K562 (cell line): ENCODE measurements at regions not wholly inside any gene's neighbourhood (a gene's known extent, or its start where the extent isn't known, plus 50 kb on each side); places are given as distances from the start of the nearest gene placed in this dataset.
A peak's percentile ranks its signal among the peaks of the same experiment; 100 is the strongest.

Experiments used
- ATAC-seq: fragments of 200-7000 bp; cut with Tn5 transposase; 3 replicates; pipeline ENCODE4 v1.9.1; 2020; ENCODE audit warnings: moderate library complexity
- BruUV-seq: library from RNA; stranded (reverse); fragments of 400-500 nt; replicated peaks from 2 replicates; lab custom pipeline; 2021; lab: Mats Ljungman, UMichigan
- CTCF ChIA-PET: fragments of 300-600 bp; formaldehyde crosslinking; extraction: SDS; loops from one replicate; lab custom pipeline; 2021; ENCODE audit warnings: low intra/inter-chr PET ratio; lab: Yijun Ruan, JAX
- POLR2A ChIA-PET: fragments of 300-600, 350-650 bp; sonication (Branson Sonifier 250); formaldehyde crosslinking; extraction: SDS; loops from one replicate; lab custom pipeline; 2021; ENCODE audit warnings: antibody characterized with exemption, inconsistent platforms; lab: Yijun Ruan, JAX
- DNase-seq, 4 experiments: peaks; one replicate each; pipeline versions ENCODE4 v3.0.0 to v3.0.0-alpha.2; 2011 to 2018; ENCODE audit warnings: low spot score in 3 of 4, mixed read lengths in 3 of 4; ENCODE audit errors: extremely low read depth in 1 of 4
- FAIRE-seq: peaks from 2 replicates; lab custom pipeline; 2011; peaks lifted over from hg19 to GRCh38; lab: Jason Lieb, UNC
- H2AFZ ChIP-seq: 2 replicates; pipeline ENCODE4 v1.6.0; 2011; ENCODE audit warnings: low read depth, low read length, control low read depth, inconsistent platforms
- H3K27ac ChIP-seq: fragments of 200-600 bp; 3 replicates; pipeline ENCODE4 v1.8.0; 2011; ENCODE audit warnings: low read depth, mild to moderate bottlenecking, control low read depth, inconsistent platforms, low read length, moderate library complexity, mixed read lengths; ENCODE audit errors: extremely low read depth
- H3K27me3 ChIP-seq, 2 experiments: fragments of 300-600 bp in 1 of 2; 2 replicates in 1 of 2; 3 replicates in 1 of 2; pipeline versions ENCODE4 v1.6.0 to v1.8.0; 2011; ENCODE audit warnings: inconsistent platforms in 2 of 2, low read length in 2 of 2, mild to moderate bottlenecking in 1 of 2, mixed read lengths in 1 of 2, moderate library complexity in 1 of 2; ENCODE audit not compliant: control insufficient read depth in 2 of 2, insufficient read depth in 2 of 2
- H3K36me3 ChIP-seq: fragments of 300-600 bp; 3 replicates; pipeline ENCODE4 v1.8.0; 2011; ENCODE audit warnings: mild to moderate bottlenecking, low read length, inconsistent platforms; ENCODE audit not compliant: control insufficient read depth, insufficient read depth
- H3K4me1 ChIP-seq, 2 experiments: fragments of 200-600 bp in 1 of 2; replicated peaks in 1 of 2; 2 replicates in 1 of 2; 3 replicates in 1 of 2; pipeline versions ENCODE4 v1.5.1 to v1.8.0; 2011; ENCODE audit warnings: inconsistent platforms in 2 of 2, low read length in 2 of 2, mild to moderate bottlenecking in 1 of 2, mixed read lengths in 1 of 2, moderate library complexity in 1 of 2; ENCODE audit not compliant: control insufficient read depth in 2 of 2, insufficient read depth in 2 of 2
- H3K4me2 ChIP-seq: 2 replicates; pipeline ENCODE4 v1.6.1; 2011; ENCODE audit warnings: low read length, control low read depth, inconsistent platforms, mixed read lengths; ENCODE audit not compliant: insufficient read depth
- H3K4me3 ChIP-seq: fragments of 200-600 bp; sonication (generic), shearing (Covaris generic); 2 replicates; pipeline ENCODE4 v1.5.1; 2016; ENCODE audit warnings: control low read depth, inconsistent platforms
- H3K79me2 ChIP-seq: fragments of 200-600 bp; 3 replicates; pipeline ENCODE4 v1.8.0; 2011; ENCODE audit warnings: low read length, inconsistent platforms; ENCODE audit not compliant: control insufficient read depth, insufficient read depth
- H3K9ac ChIP-seq, 2 experiments: 2 replicates each; pipeline versions ENCODE4 v1.6.0 to v1.6.1; 2011; ENCODE audit warnings: low read depth in 2 of 2, low read length in 2 of 2, control low read depth in 1 of 2, inconsistent platforms in 1 of 2, mild to moderate bottlenecking in 1 of 2, mixed read lengths in 1 of 2; ENCODE audit not compliant: insufficient read depth in 1 of 2
- H3K9me1 ChIP-seq: one replicate; pipeline ENCODE4 v1.6.0; 2011; ENCODE audit warnings: inconsistent platforms, mild to moderate bottlenecking, low read length, moderate library complexity; ENCODE audit not compliant: control insufficient read depth, insufficient read depth
- H3K9me3 ChIP-seq: replicated peaks from 2 replicates; pipeline ENCODE4 v1.5.1; 2011; ENCODE audit warnings: low read depth, low read length, inconsistent platforms; ENCODE audit not compliant: control insufficient read depth, insufficient read depth
- H4K20me1 ChIP-seq: replicated peaks from 2 replicates; pipeline ENCODE4 v1.6.1; 2011; ENCODE audit warnings: low read length, inconsistent platforms, mixed read lengths; ENCODE audit not compliant: control insufficient read depth, insufficient read depth
- FOXK1 ChIP-seq: sonication (generic); formaldehyde crosslinking; IDR thresholded peaks from 2 replicates; pipeline ENCODE4 v1.8.0; 2022; ENCODE audit warnings: missing genetic modification reagents, mild to moderate bottlenecking, borderline replicate concordance
- IRF1 ChIP-seq: sonication (generic); formaldehyde crosslinking; IDR thresholded peaks from 2 replicates; pipeline ENCODE4 v1.8.0; 2022; ENCODE audit warnings: missing genetic modification reagents, mild to moderate bottlenecking, borderline replicate concordance
- JUND ChIP-seq, 2 experiments: IDR thresholded peaks; 2 replicates in 1 of 2; 3 replicates in 1 of 2; pipeline ENCODE4 v1.6.1; 2011; ENCODE audit warnings: borderline replicate concordance in 2 of 2, low read depth in 2 of 2, low read length in 2 of 2, improper control_type of control experiment in 1 of 2, missing biosample characterization in 1 of 2, missing genetic modification characterization in 1 of 2, missing genetic modification reagents in 1 of 2
- RBM25 ChIP-seq: fragments of 200-400 bp; formaldehyde crosslinking; IDR thresholded peaks from 2 replicates; pipeline ENCODE4 v1.6.1; 2018; ENCODE audit warnings: low read length, low read depth, moderate library complexity; ENCODE audit not compliant: severe bottlenecking
- WGBS: fragments of 100-300 bp; shearing (Covaris generic); methylation state at CpG from one replicate; pipeline ENCODE4 v1.1.6; 2016; ENCODE audit warnings: low coverage, mixed read lengths; ENCODE audit not compliant: insufficient coverage; ENCODE audit errors: missing lambda C conversion rate; 5-methylcytosine and 5-hydroxymethylcytosine counted together
- in situ Hi-C: fragments of 300-500 bp; cut with MboI; formaldehyde crosslinking; loops from 4 replicates; pipeline ENCODE4 v1.15.0; 2018; ENCODE audit warnings: inconsistent platforms, mixed read lengths
- intact Hi-C: fragments of 100-400 bp; cut with micrococcal nuclease; formaldehyde crosslinking; loops from 2 replicates; pipeline ENCODE4 v1.14.2; 2022

- intact Hi-C loops, result no loop called here
- H4K20me1 ChIP-seq, result no peaks in the 10 kb centered on the region; the same call in 1 of the 2 replicates
- in situ Hi-C loops, result no loop called here
- TF ChIP-seq IRF1 (CRISPR knock-in tag) (no peak), JUND (IDR thresholded peaks at IDR 0.05; ENCODE audit: borderline replicate concordance, low read depth, low read length) (no peak), JUND (tag; IDR thresholded peaks at IDR 0.05; ENCODE audit: borderline replicate concordance, low read depth, low read length) (no peak), RBM25 (peak; percentile 54), FOXK1 (CRISPR knock-in tag) (no peak)
- H3K4me1 ChIP-seq, result no peaks in the 10 kb centered on the region
- no TSS peak for BruUV-seq
- peaks cover 4% of the 10 kb centered on the region for H3K9me1 ChIP-seq
- no peaks in the 10 kb centered on the region for H3K36me3 ChIP-seq
- no peak for ATAC-seq
- CTCF ChIA-PET, result no interaction called here
- POLR2A ChIA-PET, result interaction anchor here (0.5 kb wide), 1 partner anchor 432 kb away, joined by 4 read pairs; no protein-coding TSS in a partner anchor
- peaks cover 12 to 25% of the 10 kb centered on the region in 2 experiments for H3K27me3 ChIP-seq
- WGBS, result 0% methylated on average over 5 of the region's 5 CpGs
- H3K9ac ChIP-seq, result no peak overlapping the region
- H3K79me2 ChIP-seq, result no peaks in the 10 kb centered on the region
- H3K27ac ChIP-seq, result no peak overlapping the region
- no peak overlapping the region for H3K4me2 ChIP-seq
- no peak overlapping the region for H3K4me3 ChIP-seq
- no peaks in the 10 kb centered on the region for H3K9me3 ChIP-seq
- no peak overlapping the region for H2AFZ ChIP-seq
- DNase-seq, result no peak
- no peak for FAIRE-seq
Observed at GRCh38 chr5:61600945-61601511, 269.0 kb downstream of the ZSWIM6 start.
